ENCODE measurements at regions not wholly inside any gene's neighbourhood (a gene's known extent, or its start where the extent isn't known, plus 50 kb on each side); places are given as distances from the start of the nearest gene placed in this dataset.
A peak's percentile ranks its signal among the peaks of the same experiment; 100 is the strongest.

DNA sequence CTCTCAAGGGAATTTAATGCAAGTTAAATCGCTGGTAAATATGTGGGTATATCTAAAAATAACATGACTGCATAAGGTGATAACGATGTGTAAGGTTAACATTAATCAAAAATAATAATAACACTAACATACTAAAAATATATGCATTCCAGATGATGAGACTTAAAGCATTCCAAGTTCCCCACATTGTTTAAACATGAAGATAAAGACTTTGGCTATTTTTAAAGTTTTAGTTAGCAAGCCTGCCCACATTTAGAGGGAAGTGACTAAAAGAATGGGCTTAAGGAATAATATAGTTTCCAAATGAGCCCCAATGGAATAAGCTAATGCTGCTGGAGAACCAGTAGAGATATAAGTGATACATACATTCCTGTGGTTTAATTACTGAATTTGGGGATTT, 941.3 kb downstream of the TBC1D32 start:
- Histone ChIP-seq H4K20me1 (ENCODE audit: insufficient read depth) (no peaks in the 10 kb centered on the region), H3K36me3 (replicated peaks in 1 of 2; ENCODE audit: control insufficient read depth in 1 of 2, insufficient read depth in 2 of 2, low read length in 1 of 2) (no peaks in the 10 kb centered on the region), H3K27me3 (ENCODE audit: insufficient read depth) (no peaks in the 10 kb centered on the region), H3K9ac (no peak overlapping the region), H3F3A (replicated peaks; ENCODE audit: insufficient read depth) (no peaks in the 10 kb centered on the region), H2AFZ (ENCODE audit: low read depth) (no peak overlapping the region; the same call in 1 of the 2 replicates), H3K9me2 (no peaks in the 10 kb centered on the region), H3K4me2 (no peak overlapping the region), H3K4me1 (ENCODE audit: control insufficient read depth in 1 of 2, insufficient read depth in 2 of 2, low read depth in 1 of 2, low read length in 1 of 2) (no peaks in the 10 kb centered on the region; a peak in 1 of 4 replicates), H3K9me3 (no peaks in the 10 kb centered on the region), H3K79me2 (ENCODE audit: insufficient read depth) (no peaks in the 10 kb centered on the region), H3K27ac (ENCODE audit: low read depth in 2 of 2, low read length in 1 of 2) (no peak overlapping the region), H3K4me3 (ENCODE audit: low read depth in 2 of 2, low read length in 1 of 2) (no peak overlapping the region)
- ChIA-PET POLR2A (no interaction called here), CTCF (no interaction called here)
- TF ChIP-seq YY1 (IDR thresholded peaks at IDR 0.05; ENCODE audit: low read depth) = no peak
- TF ChIP-seq, protein P1, sequence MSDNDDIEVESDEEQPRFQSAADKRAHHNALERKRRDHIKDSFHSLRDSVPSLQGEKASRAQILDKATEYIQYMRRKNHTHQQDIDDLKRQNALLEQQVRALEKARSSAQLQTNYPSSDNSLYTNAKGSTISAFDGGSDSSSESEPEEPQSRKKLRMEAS (IDR thresholded peaks at IDR 0.05; ENCODE audit: low read depth) = no peak
- no peak for TF ChIP-seq MEF2A (IDR thresholded peaks at IDR 0.05; ENCODE audit: borderline replicate concordance, low read depth)
- TF ChIP-seq TCF12 (IDR thresholded peaks at IDR 0.05) = no peak
- TF ChIP-seq SIN3A (IDR thresholded peaks at IDR 0.05; ENCODE audit: borderline replicate concordance, low read depth, low read length) = no peak
- DNase-seq = no peak
- 41% methylated on average over 2 of the region's 2 CpGs for WGBS (ENCODE audit: low lambda C conversion rate)

GRCh38 chr6:120384671-120385070, 949.6 kb downstream of the TBC1D32 start:
- H3K27me3 ChIP-seq (ENCODE audit: insufficient read depth) = no peaks in the 10 kb centered on the region
- H2AFZ ChIP-seq (ENCODE audit: low read depth) = no peak overlapping the region
- ChIA-PET CTCF (no interaction called here), POLR2A (no interaction called here)
- TF ChIP-seq NRF1 (IDR thresholded peaks at IDR 0.05; ENCODE audit: low read depth, low read length) (no peak), GABPA (IDR thresholded peaks at IDR 0.05; ENCODE audit: low read depth) (no peak), FOSL2 (IDR thresholded peaks at IDR 0.05; ENCODE audit: borderline replicate concordance, low read depth) (peak; percentile 39; the same call in 1 of the 2 replicates), NFIC (IDR thresholded peaks at IDR 0.05; ENCODE audit: borderline replicate concordance) (0 out of 2 replicates have a peak, but pooled peaks have one; percentile 8), JUND (IDR thresholded peaks at IDR 0.05) (0 out of 2 replicates have a peak, but pooled peaks have one; percentile 22), PBX3 (IDR thresholded peaks at IDR 0.05) (peak; percentile 31; the same call in 1 of the 2 replicates)
- TF ChIP-seq, protein P2, sequence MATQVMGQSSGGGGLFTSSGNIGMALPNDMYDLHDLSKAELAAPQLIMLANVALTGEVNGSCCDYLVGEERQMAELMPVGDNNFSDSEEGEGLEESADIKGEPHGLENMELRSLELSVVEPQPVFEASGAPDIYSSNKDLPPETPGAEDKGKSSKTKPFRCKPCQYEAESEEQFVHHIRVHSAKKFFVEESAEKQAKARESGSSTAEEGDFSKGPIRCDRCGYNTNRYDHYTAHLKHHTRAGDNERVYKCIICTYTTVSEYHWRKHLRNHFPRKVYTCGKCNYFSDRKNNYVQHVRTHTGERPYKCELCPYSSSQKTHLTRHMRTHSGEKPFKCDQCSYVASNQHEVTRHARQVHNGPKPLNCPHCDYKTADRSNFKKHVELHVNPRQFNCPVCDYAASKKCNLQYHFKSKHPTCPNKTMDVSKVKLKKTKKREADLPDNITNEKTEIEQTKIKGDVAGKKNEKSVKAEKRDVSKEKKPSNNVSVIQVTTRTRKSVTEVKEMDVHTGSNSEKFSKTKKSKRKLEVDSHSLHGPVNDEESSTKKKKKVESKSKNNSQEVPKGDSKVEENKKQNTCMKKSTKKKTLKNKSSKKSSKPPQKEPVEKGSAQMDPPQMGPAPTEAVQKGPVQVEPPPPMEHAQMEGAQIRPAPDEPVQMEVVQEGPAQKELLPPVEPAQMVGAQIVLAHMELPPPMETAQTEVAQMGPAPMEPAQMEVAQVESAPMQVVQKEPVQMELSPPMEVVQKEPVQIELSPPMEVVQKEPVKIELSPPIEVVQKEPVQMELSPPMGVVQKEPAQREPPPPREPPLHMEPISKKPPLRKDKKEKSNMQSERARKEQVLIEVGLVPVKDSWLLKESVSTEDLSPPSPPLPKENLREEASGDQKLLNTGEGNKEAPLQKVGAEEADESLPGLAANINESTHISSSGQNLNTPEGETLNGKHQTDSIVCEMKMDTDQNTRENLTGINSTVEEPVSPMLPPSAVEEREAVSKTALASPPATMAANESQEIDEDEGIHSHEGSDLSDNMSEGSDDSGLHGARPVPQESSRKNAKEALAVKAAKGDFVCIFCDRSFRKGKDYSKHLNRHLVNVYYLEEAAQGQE (IDR thresholded peaks at IDR 0.05; ENCODE audit: low read depth, low read length) = no peak
- no peak overlapping the region for H3K9ac ChIP-seq
- H4K20me1 ChIP-seq (ENCODE audit: insufficient read depth) = no peaks in the 10 kb centered on the region
- no peaks in the 10 kb centered on the region for H3K79me2 ChIP-seq (ENCODE audit: insufficient read depth)
- H3K9me2 ChIP-seq = no peaks in the 10 kb centered on the region
- no peaks in the 10 kb centered on the region for H3K36me3 ChIP-seq (replicated peaks in 1 of 2; ENCODE audit: control insufficient read depth in 1 of 2, insufficient read depth in 2 of 2, low read length in 1 of 2)
- no peak for DNase-seq
- no peak overlapping the region for H3K4me3 ChIP-seq (ENCODE audit: low read depth in 2 of 2, low read length in 1 of 2)
- H3F3A ChIP-seq (replicated peaks; ENCODE audit: insufficient read depth) = no peaks in the 10 kb centered on the region
- no peak overlapping the region for H3K27ac ChIP-seq (ENCODE audit: low read depth in 2 of 2, low read length in 1 of 2)
- H3K4me2 ChIP-seq = no peak overlapping the region
- H3K9me3 ChIP-seq = no peaks in the 10 kb centered on the region
- no peaks in the 10 kb centered on the region for H3K4me1 ChIP-seq (ENCODE audit: control insufficient read depth in 1 of 2, insufficient read depth in 2 of 2, low read depth in 1 of 2, low read length in 1 of 2)
